Activated CD8-positive, alpha-beta memory T cell treated with anti-CD3 and anti-CD28 coated beads for 36 hours (primary cell): ENCODE measurements at regions not wholly inside any gene's neighbourhood (a gene's known extent, or its start where the extent isn't known, plus 50 kb on each side); places are given as distances from the start of the nearest gene placed in this dataset.
"Not testable (repeated sequence)": the region's sequence is repeated elsewhere in the genome, so short reads cannot be mapped to it uniquely, and the experiment has no call there.

Experiments
- CTCF ChIA-PET: fragments of 350-600 bp; sonication (Branson Sonifier 250); formaldehyde crosslinking; loops from one replicate; lab custom pipeline; 2021; ENCODE audit warnings: antibody characterized with exemption; lab: Charles Lee
- POLR2A ChIA-PET: fragments of 350-600 bp; sonication (Branson Sonifier 250); formaldehyde crosslinking; loops from one replicate; lab custom pipeline; 2021; ENCODE audit warnings: antibody characterized with exemption; lab: Charles Lee

DNA sequence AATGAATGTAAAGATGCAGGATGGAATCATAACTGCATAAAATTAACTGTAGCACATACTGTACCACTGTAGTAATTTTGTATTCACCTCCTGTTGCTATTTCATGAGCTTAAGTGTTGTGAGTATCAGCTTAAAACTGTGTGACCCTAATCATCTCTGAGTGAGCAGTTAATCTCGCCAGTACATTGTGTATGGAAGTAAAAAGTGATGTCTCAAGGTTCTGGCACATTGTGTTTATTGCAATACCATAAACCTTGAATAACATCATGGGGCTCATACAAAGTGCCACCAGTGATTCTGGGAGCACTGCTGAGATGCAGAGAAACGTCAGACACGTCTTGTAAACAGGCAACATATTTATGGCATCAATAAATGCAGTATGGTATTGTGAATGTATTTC is 124.5 kb downstream of the PMAIP1 start:
- ChIA-PET CTCF (no interaction called here), POLR2A (no interaction called here)

GRCh38 chr18:60022671-60023276 is 123.0 kb downstream of the PMAIP1 start:
- ChIA-PET CTCF (no interaction called here), POLR2A (no interaction called here)

- CTCF ChIA-PET = no interaction called here
- POLR2A ChIA-PET = no interaction called here
Measured at GRCh38 chr18:60021556-60021955, 121.8 kb downstream of the PMAIP1 start.

DNA sequence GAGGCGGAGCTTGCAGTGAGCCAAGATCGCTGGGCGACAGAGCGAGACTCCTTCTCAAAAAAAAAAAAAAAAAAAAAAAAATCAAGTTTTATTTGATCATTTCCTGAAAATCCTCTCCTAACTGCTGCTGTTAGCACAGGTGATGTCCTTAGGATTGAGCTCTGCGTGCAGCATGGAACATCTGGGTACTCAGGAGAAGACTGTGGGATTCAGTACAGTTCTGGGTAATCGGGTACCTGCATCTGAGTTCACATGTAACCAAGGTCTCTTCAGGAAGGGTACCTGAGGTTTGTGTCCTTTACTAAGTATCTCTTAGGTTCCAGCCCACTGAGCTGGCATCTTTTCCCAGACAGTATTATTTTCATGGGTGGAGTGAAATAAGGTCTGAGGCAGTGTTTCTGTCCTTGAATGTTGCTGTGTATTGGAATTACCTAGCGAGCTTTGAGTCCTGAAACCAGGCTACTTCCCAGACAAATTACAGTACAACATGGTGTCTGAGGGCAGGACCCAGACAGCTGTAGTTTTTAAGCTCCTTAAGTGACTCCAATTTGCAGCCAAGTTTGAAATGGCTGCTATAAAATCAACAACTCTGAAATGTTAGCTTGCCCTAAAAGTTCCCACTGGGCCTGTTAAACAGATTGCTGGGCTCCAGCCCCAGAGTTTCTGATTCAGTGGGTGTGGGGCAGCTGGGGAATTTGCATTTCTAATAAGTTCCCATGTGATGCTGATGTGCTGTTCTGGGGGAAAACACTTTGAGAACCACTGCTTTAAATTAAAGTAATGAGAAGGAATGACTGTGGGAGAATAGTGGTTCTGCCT is 120.5 kb downstream of the PMAIP1 start:
- CTCF ChIA-PET = no interaction called here
- POLR2A ChIA-PET = no interaction called here

GRCh38 chr18:60019463-60019840 is 119.7 kb downstream of the PMAIP1 start:
- ChIA-PET POLR2A (no interaction called here), CTCF (no interaction called here)

DNA sequence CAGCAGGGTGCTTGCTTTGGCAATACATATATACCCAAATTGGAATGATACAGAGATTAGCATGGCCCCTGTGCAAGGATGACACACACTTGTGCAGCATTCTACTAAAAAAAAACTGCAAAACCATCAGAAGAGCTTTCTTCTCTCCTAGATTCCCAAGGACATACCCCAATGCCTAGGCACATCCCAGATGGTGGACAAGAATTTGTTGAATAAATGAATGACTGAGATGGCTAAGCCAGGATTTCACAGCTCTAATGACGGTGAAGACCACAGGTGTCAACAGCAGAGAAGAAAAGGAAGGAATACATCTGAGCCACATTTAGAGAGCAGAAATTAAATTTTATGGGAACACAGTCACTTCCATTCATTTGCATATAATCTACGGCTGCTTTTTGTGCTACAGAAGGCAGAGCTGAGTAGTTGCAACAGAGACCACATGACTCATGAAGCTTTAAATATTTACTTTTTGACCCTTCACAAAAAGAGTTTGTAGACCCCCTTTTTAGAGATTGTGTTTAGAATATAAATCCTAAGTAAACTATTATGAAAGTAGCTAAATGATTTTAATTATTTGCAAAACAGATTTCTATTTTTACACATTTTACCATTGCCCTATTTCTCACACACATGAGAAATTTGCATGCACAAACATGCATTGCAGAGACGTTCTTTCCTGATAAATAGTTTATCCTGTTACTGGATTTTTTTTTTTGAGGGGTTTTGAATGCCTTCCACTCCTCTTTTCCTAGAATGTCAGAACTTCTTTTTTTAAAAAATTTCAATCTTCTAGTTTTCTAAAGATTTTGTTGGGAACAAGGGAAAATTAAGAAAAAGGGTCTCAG is 119.0 kb downstream of the PMAIP1 start:
- ChIA-PET POLR2A (no interaction called here), CTCF (no interaction called here)

- CTCF ChIA-PET, POLR2A ChIA-PET: not testable (repeated sequence)
Measured at GRCh38 chr18:60018134-60018533, 118.3 kb downstream of the PMAIP1 start.

DNA sequence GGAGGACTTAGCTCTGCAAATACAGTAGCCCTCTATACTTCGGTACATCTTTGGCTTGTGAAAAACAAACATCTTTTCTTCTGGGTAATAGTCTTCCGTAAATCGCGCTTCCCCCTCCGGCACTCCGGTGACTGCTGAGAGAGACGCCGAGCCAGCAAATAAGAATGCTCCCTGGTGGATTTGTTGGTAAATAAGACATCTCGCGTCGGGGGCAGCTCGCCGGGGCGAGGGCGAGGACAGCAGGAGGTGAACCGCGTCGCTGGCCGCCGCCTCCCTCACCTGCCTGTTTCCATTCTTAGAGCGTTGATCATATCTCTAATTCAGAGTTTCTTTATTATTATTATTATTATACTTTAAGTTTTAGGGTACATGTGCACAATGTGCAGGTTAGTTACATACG is 117.6 kb downstream of the PMAIP1 start:
- ChIA-PET CTCF (no interaction called here), POLR2A (no interaction called here)

DNA sequence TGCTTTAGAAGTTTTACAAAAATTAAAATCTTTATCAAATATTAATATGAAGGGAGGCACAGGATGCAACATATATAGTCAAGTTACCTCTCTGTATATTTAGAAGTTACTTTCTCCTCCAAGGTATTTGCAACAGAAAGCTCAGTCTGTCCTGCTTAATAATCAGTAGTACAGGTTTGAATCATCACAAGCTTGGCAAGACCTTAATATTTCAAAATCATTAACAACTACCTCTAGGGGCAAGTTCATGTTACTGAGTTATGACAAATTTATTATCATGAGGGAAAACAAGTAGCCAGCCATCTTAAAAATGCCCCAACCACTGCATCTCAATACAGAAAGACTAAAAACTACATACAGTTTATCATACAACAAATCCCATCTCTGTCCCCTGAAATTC is 116.0 kb downstream of the PMAIP1 start:
- CTCF ChIA-PET = not testable (repeated sequence)
- POLR2A ChIA-PET = interaction anchor here (0.7 kb wide), 1 partner anchor 197 kb away, joined by 3 read pairs; no protein-coding TSS in a partner anchor

- CTCF ChIA-PET = not testable (repeated sequence)
Measured at GRCh38 chr18:60013148-60013547, 113.4 kb downstream of the PMAIP1 start.

GRCh38 chr18:60010984-60011383 is 111.2 kb downstream of the PMAIP1 start:
- CTCF ChIA-PET = no interaction called here

More at GRCh38 chr18:60013148-60013547, 113.4 kb downstream of the PMAIP1 start:
- POLR2A ChIA-PET = not testable (repeated sequence)

GRCh38 chr18:60010513-60010912 is 110.7 kb downstream of the PMAIP1 start:
- CTCF ChIA-PET = no interaction called here
- POLR2A ChIA-PET = no interaction called here

More at GRCh38 chr18:60010984-60011383, 111.2 kb downstream of the PMAIP1 start:
- POLR2A ChIA-PET = no interaction called here

DNA sequence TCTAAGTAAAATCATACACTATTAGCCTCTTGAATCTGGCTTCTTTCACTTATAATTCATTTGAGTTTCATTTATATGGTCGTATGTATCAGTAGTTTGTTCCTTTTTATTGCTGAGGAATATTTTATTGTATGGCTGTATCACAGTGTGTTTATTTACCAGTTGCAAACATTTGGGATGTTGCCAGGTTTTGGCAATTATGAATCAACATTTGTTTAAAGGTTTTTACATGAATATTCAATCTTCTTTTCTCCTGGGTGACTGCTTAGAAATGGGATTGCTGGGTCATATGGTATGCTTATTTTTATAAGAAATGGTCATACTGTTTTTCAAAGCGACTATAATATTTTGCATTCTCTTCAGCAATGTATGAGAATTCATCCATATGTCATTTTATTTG is 107.9 kb downstream of the PMAIP1 start:
- POLR2A ChIA-PET = no interaction called here
- CTCF ChIA-PET = no interaction called here

DNA sequence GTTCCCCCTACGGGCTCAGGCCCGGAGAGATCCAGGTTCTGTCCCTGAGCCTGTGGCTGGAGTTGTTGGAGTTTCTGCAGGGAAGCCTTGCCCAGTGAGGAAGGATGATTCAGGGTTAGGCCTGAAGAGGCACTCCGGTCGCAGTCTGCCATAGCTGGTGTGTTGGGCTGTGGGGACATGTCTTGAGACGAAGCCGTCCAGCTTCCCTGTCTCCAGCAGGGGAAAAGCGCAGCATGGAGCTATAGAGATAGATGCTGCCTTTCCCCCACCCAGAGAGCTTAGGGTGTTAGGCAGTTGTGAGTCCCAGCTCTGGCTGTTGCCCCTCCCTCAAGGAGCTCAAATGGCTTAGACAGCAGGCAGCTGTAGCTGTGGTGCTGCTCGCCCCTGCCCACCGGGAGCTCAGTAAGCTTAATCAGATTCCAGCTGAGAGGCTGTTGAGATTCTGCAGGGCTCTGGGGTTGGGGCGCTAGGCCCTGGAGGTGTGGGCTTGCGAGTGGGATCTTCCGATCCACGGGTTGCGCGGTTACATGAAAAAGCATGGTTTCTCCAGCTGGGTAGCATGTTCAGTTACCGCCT is 103.9 kb downstream of the PMAIP1 start:
- POLR2A ChIA-PET = no interaction called here
- CTCF ChIA-PET = no interaction called here

DNA sequence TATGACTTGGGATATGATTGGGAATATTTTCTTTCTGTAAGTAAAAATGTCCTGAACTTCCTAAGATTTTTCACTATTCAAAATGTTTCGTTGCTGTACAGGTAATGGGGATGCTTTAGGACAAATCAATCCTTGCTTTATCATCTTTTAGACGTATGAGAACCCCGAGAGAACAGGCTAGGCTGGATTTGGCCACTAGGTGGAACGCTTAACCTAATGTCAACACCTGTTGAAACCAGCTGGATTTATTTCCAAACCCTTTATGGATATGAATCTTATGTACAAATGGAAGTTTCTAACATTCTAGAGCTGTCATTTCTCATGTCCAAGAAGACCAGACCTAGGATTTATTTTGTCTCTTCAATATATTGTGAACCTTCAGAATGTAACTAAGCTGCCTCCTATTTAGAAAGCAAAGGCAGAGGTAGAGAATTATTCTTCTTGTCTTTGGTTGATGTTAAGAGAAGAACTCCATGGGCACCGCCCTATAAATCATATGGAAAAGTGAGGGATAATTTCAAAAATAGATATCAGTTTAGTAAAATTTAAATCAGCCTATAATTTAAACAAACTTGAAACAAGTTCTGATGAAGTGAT is 96.7 kb downstream of the PMAIP1 start:
- ChIA-PET POLR2A (no interaction called here), CTCF (interaction anchor here (0.6 to 1.4 kb wide), 2 partner anchors 18 to 1995 kb away, joined by 3 read pairs; no protein-coding TSS in a partner anchor)

DNA sequence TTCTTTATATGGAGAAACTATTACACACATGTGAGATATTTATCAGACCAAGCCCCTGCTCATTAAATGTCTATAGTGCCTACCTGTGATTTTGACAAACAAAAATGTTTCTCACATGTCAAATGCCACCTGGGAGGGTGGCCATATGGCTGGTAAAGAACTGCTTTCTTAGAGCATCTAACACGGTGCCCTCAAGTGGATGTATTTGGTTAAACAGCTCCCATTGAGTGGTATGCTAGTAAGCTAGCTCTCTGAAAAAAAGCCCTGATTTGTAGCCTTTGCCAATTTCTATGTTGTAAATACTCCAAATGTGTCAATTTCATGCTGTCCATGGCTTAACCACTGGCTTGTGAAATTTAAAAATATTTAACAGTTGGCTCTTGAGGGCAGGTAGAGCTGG is 94.6 kb downstream of the PMAIP1 start:
- CTCF ChIA-PET = no interaction called here
- POLR2A ChIA-PET = no interaction called here

DNA sequence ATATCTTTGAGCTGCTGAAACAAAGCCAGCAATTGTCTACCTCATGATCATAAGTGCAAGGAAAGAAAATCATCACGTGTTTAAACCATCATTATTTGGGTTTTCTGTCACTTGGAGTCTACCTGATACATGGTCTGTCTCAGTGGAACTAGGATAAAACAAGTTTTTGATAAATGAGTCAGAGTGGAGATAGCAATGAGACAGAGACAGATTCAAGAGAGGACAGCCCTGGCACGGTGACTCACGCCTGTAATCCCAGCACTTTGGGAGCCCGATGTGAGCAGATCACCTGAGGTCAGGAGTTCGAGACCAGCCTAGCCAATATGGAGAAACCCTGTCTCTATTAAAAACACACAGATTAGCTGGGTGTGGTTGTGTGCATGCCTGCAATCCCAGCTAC is 93.8 kb downstream of the PMAIP1 start:
- CTCF ChIA-PET = no interaction called here
- POLR2A ChIA-PET = no interaction called here

DNA sequence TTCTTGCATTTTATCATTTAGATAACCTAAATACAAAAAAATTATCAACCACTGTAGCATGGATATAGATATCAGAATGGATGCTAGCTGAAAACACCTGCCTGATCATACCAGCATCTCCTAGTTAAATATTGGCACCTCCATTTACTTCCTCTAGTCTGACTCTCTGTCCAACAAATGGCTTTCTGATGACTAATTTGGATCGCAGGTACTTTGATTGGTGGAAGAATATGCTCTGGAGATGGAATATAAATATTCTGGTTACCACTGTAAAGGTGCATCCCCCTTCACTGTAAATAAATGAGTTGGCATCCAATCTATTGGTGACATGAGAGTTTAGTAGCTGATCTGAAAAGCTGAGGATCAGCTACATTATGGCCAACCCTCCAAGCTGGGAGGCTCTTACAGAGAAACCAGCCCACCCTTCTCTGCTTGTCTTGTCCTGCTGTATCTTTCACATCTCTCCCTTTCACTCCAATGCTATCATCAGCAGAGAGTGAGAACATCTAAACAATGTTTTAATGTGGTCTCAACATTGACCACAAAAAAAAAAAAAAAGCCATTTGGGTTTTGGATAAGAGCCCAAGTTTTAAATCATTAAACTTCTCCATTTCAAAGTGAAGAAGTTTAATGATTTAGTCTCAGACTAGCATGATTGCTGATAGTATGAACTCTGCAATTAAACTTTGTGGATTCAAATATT is 90.5 kb downstream of the PMAIP1 start:
- CTCF ChIA-PET = no interaction called here
- POLR2A ChIA-PET = no interaction called here
